H9 (cell line): ENCODE measurements at regions not wholly inside any gene's neighbourhood (a gene's known extent, or its start where the extent isn't known, plus 50 kb on each side); places are given as distances from the start of the nearest gene placed in this dataset.

Source experiments
- DNase-seq: peaks from one replicate; pipeline ENCODE4 v3.0.0-alpha.2; 2017
- H2AFZ ChIP-seq: one replicate; pipeline ENCODE4 v1.6.1; 2013; ENCODE audit warnings: mild to moderate bottlenecking, low read length, control low read depth, moderate library complexity
- H2AK5ac ChIP-seq: 2 replicates; pipeline ENCODE4 v1.6.1; 2013; ENCODE audit warnings: low read length, control low read depth, mixed read lengths; ENCODE audit not compliant: insufficient read length
- H2BK120ac ChIP-seq: one replicate; pipeline ENCODE4 v1.6.1; 2013; ENCODE audit warnings: low read depth, mild to moderate bottlenecking, low read length, control low read depth, inconsistent platforms; ENCODE audit not compliant: poor library complexity, severe bottlenecking
- H2BK12ac ChIP-seq: 2 replicates; pipeline ENCODE4 v1.6.1; 2013; ENCODE audit warnings: low read length, control low read depth, mixed read lengths, low read depth; ENCODE audit not compliant: insufficient read length
- H2BK15ac ChIP-seq: 2 replicates; pipeline ENCODE4 v1.6.1; 2013; ENCODE audit warnings: low read depth, low read length, control low read depth
- H2BK20ac ChIP-seq: one replicate; pipeline ENCODE4 v1.6.1; 2013; ENCODE audit warnings: low read depth, mild to moderate bottlenecking, low read length, control low read depth, inconsistent platforms; ENCODE audit not compliant: poor library complexity, severe bottlenecking
- H2BK5ac ChIP-seq: 2 replicates; pipeline ENCODE4 v1.6.1; 2013; ENCODE audit warnings: low read length, control low read depth, mixed read lengths; ENCODE audit not compliant: insufficient read length
- H3K14ac ChIP-seq: 2 replicates; pipeline ENCODE4 v1.6.1; 2013; ENCODE audit warnings: low read length, control low read depth; ENCODE audit not compliant: insufficient read depth
- H3K18ac ChIP-seq: 2 replicates; pipeline ENCODE4 v1.6.1; 2013; ENCODE audit warnings: low read depth, mild to moderate bottlenecking, mixed read lengths, low read length, control low read depth; ENCODE audit not compliant: insufficient read length
- H3K23ac ChIP-seq: 2 replicates; pipeline ENCODE4 v1.6.1; 2013; ENCODE audit warnings: low read length, control low read depth, mixed read lengths, low read depth; ENCODE audit not compliant: insufficient read length
- H3K23me2 ChIP-seq: 2 replicates; pipeline ENCODE4 v1.6.1; 2013; ENCODE audit warnings: low read depth, mild to moderate bottlenecking, mixed read lengths, low read length, control low read depth; ENCODE audit not compliant: insufficient read length, poor library complexity, severe bottlenecking
- H3K27ac ChIP-seq: 2 replicates; pipeline ENCODE4 v1.5.1; 2013; ENCODE audit warnings: low read length, control low read depth, mixed read lengths, low read depth; ENCODE audit not compliant: insufficient read length
- H3K27me3 ChIP-seq: 2 replicates; pipeline ENCODE4 v1.6.1; 2013; ENCODE audit warnings: low read length, control low read depth, inconsistent platforms; ENCODE audit not compliant: insufficient read depth
- H3K4ac ChIP-seq: 2 replicates; pipeline ENCODE4 v1.6.1; 2013; ENCODE audit warnings: low read depth, mild to moderate bottlenecking, control low read depth, inconsistent platforms, low read length, moderate library complexity
- H3K4me1 ChIP-seq: 2 replicates; pipeline ENCODE4 v1.6.1; 2013; ENCODE audit warnings: low read length, control low read depth, inconsistent platforms; ENCODE audit not compliant: insufficient read depth
- H3K4me2 ChIP-seq: 2 replicates; pipeline ENCODE4 v1.6.1; 2013; ENCODE audit warnings: low read length, control low read depth, mixed read lengths; ENCODE audit not compliant: insufficient read length, insufficient read depth
- H3K56ac ChIP-seq: 2 replicates; pipeline ENCODE4 v1.6.1; 2013; ENCODE audit warnings: low read depth, mild to moderate bottlenecking, mixed read lengths, low read length, control low read depth; ENCODE audit not compliant: insufficient read length
- H3K79me1 ChIP-seq: 2 replicates; pipeline ENCODE4 v1.6.1; 2013; ENCODE audit warnings: low read depth, mild to moderate bottlenecking, moderate library complexity, low read length, control low read depth, inconsistent platforms; ENCODE audit not compliant: insufficient read depth, poor library complexity, severe bottlenecking
- H3K79me2 ChIP-seq: 2 replicates; pipeline ENCODE4 v1.6.1; 2013; ENCODE audit warnings: low read length, control low read depth, inconsistent platforms; ENCODE audit not compliant: insufficient read depth
- H3K9ac ChIP-seq: 2 replicates; pipeline ENCODE4 v1.6.1; 2013; ENCODE audit warnings: low read length, control low read depth, mixed read lengths; ENCODE audit not compliant: insufficient read length; ENCODE audit errors: extremely low read depth
- H3K9me3 ChIP-seq: one replicate; pipeline ENCODE4 v1.6.1; 2013; ENCODE audit warnings: low read depth, low read length, inconsistent platforms; ENCODE audit not compliant: control insufficient read depth
- H3T11ph ChIP-seq: one replicate; pipeline ENCODE4 v1.6.1; 2013; ENCODE audit warnings: mild to moderate bottlenecking, low read length, control low read depth, inconsistent platforms
- H4K20me1 ChIP-seq: one replicate; pipeline ENCODE4 v1.6.1; 2013; ENCODE audit not compliant: control insufficient read depth, insufficient read length, insufficient read depth
- H4K5ac ChIP-seq: 2 replicates; pipeline ENCODE4 v1.6.1; 2013; ENCODE audit warnings: low read depth, mild to moderate bottlenecking, mixed read lengths, low read length, control low read depth; ENCODE audit not compliant: insufficient read length
- H4K8ac ChIP-seq: replicated peaks from 2 replicates; pipeline ENCODE4 v1.6.1; 2013; ENCODE audit warnings: low read length, control low read depth, mixed read lengths, low read depth; ENCODE audit not compliant: insufficient read length
- H4K91ac ChIP-seq: 2 replicates; pipeline ENCODE4 v1.6.1; 2013; ENCODE audit warnings: low read depth, mild to moderate bottlenecking, moderate library complexity, mixed read lengths, low read length, control low read depth; ENCODE audit not compliant: insufficient read length
- H3K27ac Mint-ChIP-seq, 3 experiments: 2 replicates in 2 of 3; 3 replicates in 1 of 3; pipeline ENCODE4 v1.8.0; 2020 to 2021; ENCODE audit warnings: mixed read lengths in 3 of 3, mild to moderate bottlenecking in 1 of 3, moderate library complexity in 1 of 3
- H3K27me3 Mint-ChIP-seq: 2 replicates; pipeline ENCODE4 v1.8.0; 2021; ENCODE audit warnings: low read depth, mild to moderate bottlenecking, moderate library complexity, mixed read lengths
- H3K36me3 Mint-ChIP-seq, 3 experiments: 2 replicates in 2 of 3; 3 replicates in 1 of 3; pipeline ENCODE4 v1.8.0; 2020 to 2021; ENCODE audit warnings: low read depth in 3 of 3, mixed read lengths in 3 of 3; ENCODE audit not compliant: insufficient read depth in 1 of 3
- H3K4me1 Mint-ChIP-seq, 2 experiments: 2 replicates each; pipeline ENCODE4 v1.8.0; 2020; ENCODE audit warnings: mixed read lengths in 2 of 2
- H3K4me3 Mint-ChIP-seq, 2 experiments: 2 replicates in 1 of 2; 3 replicates in 1 of 2; pipeline ENCODE4 v1.8.0; 2020 to 2021; ENCODE audit warnings: mild to moderate bottlenecking in 2 of 2, mixed read lengths in 2 of 2, moderate library complexity in 1 of 2
- H3K9me3 Mint-ChIP-seq, 2 experiments: 2 replicates in 1 of 2; 3 replicates in 1 of 2; pipeline ENCODE4 v1.8.0; 2020; ENCODE audit warnings: mild to moderate bottlenecking in 2 of 2, mixed read lengths in 2 of 2, moderate library complexity in 1 of 2
- WGBS: extraction: QIAGEN DNeasy Blood & Tissue Kit; methylation state at CpG from one replicate; pipeline ENCODE4 v1.1.7; 2013; ENCODE audit warnings: missing lambda C conversion rate, low lambda C conversion rate, mixed read lengths; ENCODE audit not compliant: insufficient read length; ENCODE audit errors: extremely low coverage; 5-methylcytosine and 5-hydroxymethylcytosine counted together
- TF ChIP-seq, protein P1 (sequence below): fragments of 200-600 bp; sonication (generic); conservative IDR thresholded peaks from 3 replicates; pipeline ENCODE4 v1.8.0; 2021; ENCODE audit warnings: antibody characterized with exemption, mild to moderate bottlenecking

DNA sequence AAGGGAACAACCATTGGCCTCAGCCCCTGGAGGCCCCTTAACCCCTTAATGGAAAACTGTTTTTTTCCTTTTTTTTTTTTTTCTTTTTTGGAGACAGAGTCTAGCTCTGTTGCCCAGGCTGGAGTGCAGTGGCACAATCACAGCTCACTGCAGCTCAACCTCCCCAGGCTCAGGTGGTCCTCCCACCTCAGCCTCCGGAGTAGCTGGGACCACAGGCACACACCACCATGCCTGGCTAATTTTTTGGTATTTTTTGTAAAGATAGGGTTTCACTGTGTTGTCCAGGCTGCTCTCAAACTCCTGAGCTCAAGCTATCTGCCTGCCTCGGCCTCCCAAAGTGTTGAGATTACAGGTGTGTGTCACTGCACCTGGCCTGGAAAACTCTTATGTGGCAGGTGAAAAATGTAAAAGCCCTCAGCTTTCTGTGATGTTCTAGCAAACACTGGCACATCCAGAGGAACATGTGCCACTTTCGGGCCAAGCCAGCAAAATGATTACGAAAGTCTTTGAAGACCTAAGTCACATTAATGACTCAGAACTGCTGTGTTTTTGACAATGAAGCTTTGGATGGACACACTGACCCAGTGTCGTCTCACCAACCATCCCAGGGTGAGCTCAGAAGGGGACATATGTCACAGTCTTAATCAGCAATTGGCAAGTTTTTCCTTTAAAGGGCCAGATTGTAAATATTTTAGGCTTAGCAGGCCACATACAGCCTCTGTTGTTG, 189.3 kb upstream of the TPM1 start:
- H4K91ac ChIP-seq = no peak overlapping the region
- no CpG with 5 or more reads among the region's 5 CpGs for WGBS
- H2AFZ ChIP-seq = no peak overlapping the region

More for the DNA sequence above, 189.3 kb upstream of the TPM1 start:
- no peak overlapping the region for H3K4ac ChIP-seq
- no peak overlapping the region for H2BK12ac ChIP-seq
- no peak overlapping the region for H3T11ph ChIP-seq
- H3K18ac ChIP-seq = no peak overlapping the region
- no peak overlapping the region for H4K5ac ChIP-seq
- H3K14ac ChIP-seq = 0 out of 2 replicates have a peak overlapping the region, but pooled peaks have one; percentile 47
- peaks cover 28% of the 10 kb centered on the region for H3K4me1 ChIP-seq
- H3K9ac ChIP-seq = no peak overlapping the region
- no peak overlapping the region for H2AK5ac ChIP-seq
- H3K56ac ChIP-seq = no peak overlapping the region
- no peaks in the 10 kb centered on the region for H3K9me3 ChIP-seq
- H3K27ac Mint-ChIP-seq = peak overlapping the region; percentile 18 to 85 (median 72); a peak in 6 of 7 replicates
- H3K23me2 ChIP-seq = no peaks in the 10 kb centered on the region
- no peaks in the 10 kb centered on the region for H3K79me2 ChIP-seq
- no peaks in the 10 kb centered on the region for H3K9me3 Mint-ChIP-seq
- no peaks in the 10 kb centered on the region for H3K79me1 ChIP-seq
- no peaks in the 10 kb centered on the region for H3K36me3 Mint-ChIP-seq
- no peaks in the 10 kb centered on the region for H3K27me3 ChIP-seq
- H3K4me2 ChIP-seq = no peak overlapping the region
- no peaks in the 10 kb centered on the region for H4K20me1 ChIP-seq
- H2BK15ac ChIP-seq = no peak overlapping the region
- no peak for DNase-seq
- no peak overlapping the region for H3K4me3 Mint-ChIP-seq
- peaks cover 50 to 51% of the 10 kb centered on the region in 2 experiments for H3K4me1 Mint-ChIP-seq
- H3K23ac ChIP-seq = no peak overlapping the region
- H3K27ac ChIP-seq = peak overlapping the region; percentile 6
- H4K8ac ChIP-seq = no peak overlapping the region
- no peak overlapping the region for H2BK20ac ChIP-seq
- no peak overlapping the region for H2BK5ac ChIP-seq
- TF ChIP-seq, protein P1, sequence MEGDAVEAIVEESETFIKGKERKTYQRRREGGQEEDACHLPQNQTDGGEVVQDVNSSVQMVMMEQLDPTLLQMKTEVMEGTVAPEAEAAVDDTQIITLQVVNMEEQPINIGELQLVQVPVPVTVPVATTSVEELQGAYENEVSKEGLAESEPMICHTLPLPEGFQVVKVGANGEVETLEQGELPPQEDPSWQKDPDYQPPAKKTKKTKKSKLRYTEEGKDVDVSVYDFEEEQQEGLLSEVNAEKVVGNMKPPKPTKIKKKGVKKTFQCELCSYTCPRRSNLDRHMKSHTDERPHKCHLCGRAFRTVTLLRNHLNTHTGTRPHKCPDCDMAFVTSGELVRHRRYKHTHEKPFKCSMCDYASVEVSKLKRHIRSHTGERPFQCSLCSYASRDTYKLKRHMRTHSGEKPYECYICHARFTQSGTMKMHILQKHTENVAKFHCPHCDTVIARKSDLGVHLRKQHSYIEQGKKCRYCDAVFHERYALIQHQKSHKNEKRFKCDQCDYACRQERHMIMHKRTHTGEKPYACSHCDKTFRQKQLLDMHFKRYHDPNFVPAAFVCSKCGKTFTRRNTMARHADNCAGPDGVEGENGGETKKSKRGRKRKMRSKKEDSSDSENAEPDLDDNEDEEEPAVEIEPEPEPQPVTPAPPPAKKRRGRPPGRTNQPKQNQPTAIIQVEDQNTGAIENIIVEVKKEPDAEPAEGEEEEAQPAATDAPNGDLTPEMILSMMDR = no peak
- H2BK120ac ChIP-seq = no peak overlapping the region
- no peaks in the 10 kb centered on the region for H3K27me3 Mint-ChIP-seq
